ENCODE measurements at regions not wholly inside any gene's neighbourhood (a gene's known extent, or its start where the extent isn't known, plus 50 kb on each side); places are given as distances from the start of the nearest gene placed in this dataset.

DNA sequence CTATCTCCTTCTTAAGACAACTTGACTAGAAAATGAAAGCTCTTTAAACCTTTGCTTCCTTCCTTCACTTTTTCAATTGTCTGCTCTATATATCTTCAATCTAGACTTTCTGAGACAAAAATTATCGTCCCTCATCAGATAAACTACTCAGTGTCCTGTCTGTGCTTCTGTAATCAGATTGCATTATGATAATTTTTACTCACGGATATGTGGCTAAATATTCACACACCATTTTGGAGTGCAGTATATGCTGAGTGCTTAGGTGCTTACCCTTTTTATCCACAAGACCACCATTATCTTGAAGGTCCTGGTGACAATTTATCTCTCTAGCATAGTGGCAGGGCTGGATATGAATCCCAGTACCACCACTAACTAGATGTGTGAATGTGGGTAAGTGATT lies 1012.3 kb downstream of the TUSC7 start:
- Histone ChIP-seq H3K9me3 (no peaks in the 10 kb centered on the region), H3K4me3 (no peak overlapping the region)
- no peak for DNase-seq

DNA sequence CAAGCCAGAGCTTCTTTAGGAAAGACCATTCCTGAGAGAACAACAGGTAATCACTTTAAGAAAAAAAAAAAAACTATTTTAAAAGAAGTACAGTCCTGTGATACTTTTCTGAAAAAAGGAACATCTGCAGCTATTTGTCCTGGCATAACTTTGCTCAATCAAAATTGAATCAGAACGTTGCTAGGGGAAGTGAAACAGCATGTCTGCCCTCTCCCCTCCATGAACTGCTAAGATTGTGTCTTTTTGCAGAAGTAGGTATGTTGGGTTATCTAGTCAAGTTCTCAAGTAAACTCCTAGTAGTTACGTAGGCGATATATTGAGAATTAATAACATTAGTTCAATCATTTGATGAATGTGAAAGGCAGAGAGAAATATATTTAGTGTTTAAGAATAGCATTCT lies 1013.3 kb downstream of the TUSC7 start:
- H3K9me3 ChIP-seq: no peaks in the 10 kb centered on the region
- H3K4me3 ChIP-seq: no peak overlapping the region
- no peaks in the 10 kb centered on the region for H3K27me3 ChIP-seq
- no peak for DNase-seq
- H3K36me3 ChIP-seq: no peaks in the 10 kb centered on the region
- H3K4me1 ChIP-seq: no peaks in the 10 kb centered on the region
- no peak for TF ChIP-seq POLR2A (IDR thresholded peaks at IDR 0.05)
- TF ChIP-seq, protein P1, sequence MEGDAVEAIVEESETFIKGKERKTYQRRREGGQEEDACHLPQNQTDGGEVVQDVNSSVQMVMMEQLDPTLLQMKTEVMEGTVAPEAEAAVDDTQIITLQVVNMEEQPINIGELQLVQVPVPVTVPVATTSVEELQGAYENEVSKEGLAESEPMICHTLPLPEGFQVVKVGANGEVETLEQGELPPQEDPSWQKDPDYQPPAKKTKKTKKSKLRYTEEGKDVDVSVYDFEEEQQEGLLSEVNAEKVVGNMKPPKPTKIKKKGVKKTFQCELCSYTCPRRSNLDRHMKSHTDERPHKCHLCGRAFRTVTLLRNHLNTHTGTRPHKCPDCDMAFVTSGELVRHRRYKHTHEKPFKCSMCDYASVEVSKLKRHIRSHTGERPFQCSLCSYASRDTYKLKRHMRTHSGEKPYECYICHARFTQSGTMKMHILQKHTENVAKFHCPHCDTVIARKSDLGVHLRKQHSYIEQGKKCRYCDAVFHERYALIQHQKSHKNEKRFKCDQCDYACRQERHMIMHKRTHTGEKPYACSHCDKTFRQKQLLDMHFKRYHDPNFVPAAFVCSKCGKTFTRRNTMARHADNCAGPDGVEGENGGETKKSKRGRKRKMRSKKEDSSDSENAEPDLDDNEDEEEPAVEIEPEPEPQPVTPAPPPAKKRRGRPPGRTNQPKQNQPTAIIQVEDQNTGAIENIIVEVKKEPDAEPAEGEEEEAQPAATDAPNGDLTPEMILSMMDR (IDR thresholded peaks at IDR 0.05): no peak
- H3K27ac ChIP-seq: no peak overlapping the region

More for the DNA sequence above, 1012.3 kb downstream of the TUSC7 start:
- TF ChIP-seq, protein P1 (IDR thresholded peaks at IDR 0.05): no peak
- H3K4me1 ChIP-seq: no peaks in the 10 kb centered on the region
- H3K27ac ChIP-seq: no peak overlapping the region
- H3K27me3 ChIP-seq: no peaks in the 10 kb centered on the region
- H3K36me3 ChIP-seq: no peaks in the 10 kb centered on the region

DNA sequence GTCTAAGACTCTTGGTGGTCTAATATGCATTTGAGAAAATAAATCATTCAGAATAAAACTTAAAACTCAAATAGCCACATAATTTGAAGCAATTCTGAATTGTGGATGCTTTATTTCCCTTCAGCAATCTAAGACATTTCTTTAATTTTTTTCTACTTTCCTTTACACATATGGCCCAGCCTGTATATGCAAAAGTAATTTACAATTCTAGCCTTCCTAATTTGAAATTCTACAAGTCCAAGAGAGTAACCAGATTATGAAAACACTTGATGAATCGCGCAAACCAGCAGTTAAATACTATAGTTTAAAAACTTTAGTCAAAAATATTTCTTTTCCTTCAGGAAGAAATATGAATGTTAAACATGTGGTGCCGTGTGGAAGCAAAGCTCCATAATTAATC lies 1014.2 kb downstream of the TUSC7 start:
- no peak for TF ChIP-seq POLR2A (IDR thresholded peaks at IDR 0.05)
- TF ChIP-seq, protein P1 (IDR thresholded peaks at IDR 0.05): no peak
- DNase-seq: no peak
- no peak overlapping the region for H3K4me3 ChIP-seq
- H3K4me1 ChIP-seq: no peaks in the 10 kb centered on the region
- no peaks in the 10 kb centered on the region for H3K9me3 ChIP-seq
- no peak overlapping the region for H3K27ac ChIP-seq
- H3K27me3 ChIP-seq: no peaks in the 10 kb centered on the region
- H3K36me3 ChIP-seq: no peaks in the 10 kb centered on the region

DNA sequence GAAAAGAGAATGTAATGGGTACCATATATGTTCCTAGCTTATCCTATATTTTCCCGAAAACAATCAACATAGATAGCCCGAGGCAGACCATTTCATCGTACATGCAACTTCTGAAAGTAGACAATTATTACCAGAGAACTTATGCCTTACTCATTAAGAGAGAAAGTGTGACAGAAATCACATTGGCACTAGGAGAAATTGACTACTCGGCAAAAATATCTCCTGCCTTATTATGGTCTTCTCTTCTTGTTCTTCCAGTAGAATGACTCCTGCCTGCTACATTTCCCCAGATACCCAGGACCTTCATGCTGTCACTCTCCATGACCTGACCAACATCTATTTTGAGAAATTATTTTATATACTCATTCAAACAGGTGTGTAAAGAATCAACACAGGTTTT lies 1015.7 kb downstream of the TUSC7 start:
- Histone ChIP-seq H3K9me3 (no peaks in the 10 kb centered on the region), H3K4me1 (no peaks in the 10 kb centered on the region), H3K36me3 (no peaks in the 10 kb centered on the region), H3K27me3 (no peaks in the 10 kb centered on the region), H3K4me3 (no peak overlapping the region), H3K27ac (no peak overlapping the region)
- no peak for DNase-seq
- TF ChIP-seq, protein P1 (IDR thresholded peaks at IDR 0.05): no peak
- TF ChIP-seq POLR2A (IDR thresholded peaks at IDR 0.05): no peak

DNA sequence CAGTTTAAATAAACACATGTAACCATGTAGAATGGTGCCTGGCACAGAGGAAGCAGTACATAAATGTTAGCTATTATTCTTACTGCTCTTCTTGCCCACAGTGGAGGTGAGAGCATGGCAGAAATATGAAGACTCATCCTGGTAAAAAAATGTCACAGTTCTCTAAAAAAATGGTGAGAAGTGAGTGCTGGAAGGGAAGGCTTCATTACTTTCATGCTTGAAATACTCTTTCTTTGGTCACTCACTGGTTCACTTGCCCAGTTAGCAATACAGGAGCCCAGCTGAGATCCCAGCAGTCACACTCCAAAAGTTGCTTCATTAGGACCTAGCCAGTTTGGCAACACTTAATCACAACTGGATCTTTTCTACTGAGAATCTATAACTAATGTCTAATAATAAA lies 1017.2 kb downstream of the TUSC7 start:
- DNase-seq: no peak
- TF ChIP-seq, protein P1 (IDR thresholded peaks at IDR 0.05): no peak
- no peak for TF ChIP-seq POLR2A (IDR thresholded peaks at IDR 0.05)
- H3K36me3 ChIP-seq: no peaks in the 10 kb centered on the region
- no peaks in the 10 kb centered on the region for H3K4me1 ChIP-seq
- no peak overlapping the region for H3K27ac ChIP-seq
- no peak overlapping the region for H3K4me3 ChIP-seq
- H3K9me3 ChIP-seq: no peaks in the 10 kb centered on the region
- no peaks in the 10 kb centered on the region for H3K27me3 ChIP-seq

DNA sequence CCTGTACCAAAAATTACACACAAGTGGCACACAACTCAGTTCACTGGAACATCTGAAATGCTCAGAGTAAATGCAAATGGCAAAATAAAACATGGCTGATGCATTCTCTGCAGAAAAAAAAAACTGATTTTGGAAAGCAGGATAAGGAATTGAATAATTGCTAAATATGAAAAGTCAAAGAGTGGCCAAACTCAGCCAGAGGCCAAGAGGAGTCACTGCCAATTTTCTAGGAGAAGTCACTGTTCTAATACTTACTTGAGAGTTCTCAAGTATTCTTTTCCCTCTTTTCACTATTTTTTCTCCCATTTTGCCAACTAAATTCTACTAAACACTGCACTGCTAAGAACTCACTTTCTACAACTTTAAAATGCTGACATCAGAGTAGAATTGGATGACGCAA lies 1018.6 kb downstream of the TUSC7 start:
- Histone ChIP-seq H3K27ac (no peak overlapping the region), H3K9me3 (no peaks in the 10 kb centered on the region), H3K36me3 (no peaks in the 10 kb centered on the region), H3K4me1 (no peaks in the 10 kb centered on the region), H3K27me3 (no peaks in the 10 kb centered on the region), H3K4me3 (no peak overlapping the region)
- no peak for DNase-seq
- TF ChIP-seq, protein P1 (IDR thresholded peaks at IDR 0.05): no peak
- no peak for TF ChIP-seq POLR2A (IDR thresholded peaks at IDR 0.05)

All from Peyer's patch (tissue), 4 donors.